HCT116 (cell line): ENCODE measurements at regions not wholly inside any gene's neighbourhood (a gene's known extent, or its start where the extent isn't known, plus 50 kb on each side); places are given as distances from the start of the nearest gene placed in this dataset.

Experiments used
- ATAC-seq: fragments of 200-7000 bp; cut with Tn5 transposase; 2 replicates; pipeline ENCODE4 v1.9.1; 2020; ENCODE audit warnings: mild to moderate bottlenecking, moderate library complexity
- BruUV-seq: library from RNA; stranded (reverse); fragments of 400-500 nt; replicated peaks from 2 replicates; lab custom pipeline; 2021; lab: Mats Ljungman, UMichigan
- CTCF ChIA-PET: fragments of 300-600 bp; sonication (Branson Sonifier 250); formaldehyde crosslinking; loops from one replicate; lab custom pipeline; 2021; ENCODE audit warnings: antibody characterized with exemption; lab: Charles Lee
- POLR2A ChIA-PET: fragments of 300-600, 350-600 bp; sonication (Branson Sonifier 250); formaldehyde crosslinking; loops from one replicate; lab custom pipeline; 2021; ENCODE audit warnings: antibody characterized with exemption; lab: Charles Lee
- RAD21 ChIA-PET, 2 experiments: fragments of 300-600 bp; sonication (Branson Sonifier 250); formaldehyde crosslinking; loops; one replicate each; lab custom pipeline; 2023; ENCODE audit warnings: low total read pairs in 2 of 2; ENCODE audit not compliant: uncharacterized antibody in 2 of 2, unreplicated experiment in 2 of 2, low non-redundant PET in 1 of 2; lab: Charles Lee
- DNase-seq: peaks from one replicate; pipeline ENCODE4 v3.0.0-alpha.2; 2010; ENCODE audit warnings: low read depth, low spot score
- H2AFZ ChIP-seq: fragments of 200-600 bp; shearing (Covaris generic), sonication (generic); 2 replicates; pipeline ENCODE4 v1.6.1; 2017; ENCODE audit warnings: low read depth, mixed run types, mixed read lengths, antibody characterized with exemption, low read length; ENCODE audit not compliant: poor library complexity, severe bottlenecking
- H3K27ac ChIP-seq: 2 replicates; pipeline ENCODE4 v1.5.1; 2012; ENCODE audit warnings: low read depth, low read length
- H3K27me3 ChIP-seq: fragments of 200-600 bp; sonication (generic); 2 replicates; pipeline ENCODE4 v1.6.1; 2016; ENCODE audit warnings: mixed run types, low read length, mixed read lengths; ENCODE audit not compliant: insufficient read depth
- H3K36me3 ChIP-seq, 2 experiments: fragments of 200-500 bp in 1 of 2; fragments of 200-600 bp in 1 of 2; sonication (Bioruptor generic) in 1 of 2; sonication (generic) in 1 of 2; 2 replicates each; pipeline versions ENCODE4 v1.5.1 to v1.6.1; 2014 to 2016; ENCODE audit warnings: low read length in 2 of 2, inconsistent platforms in 1 of 2, mixed read lengths in 1 of 2, mixed run types in 1 of 2; ENCODE audit not compliant: insufficient read depth in 2 of 2, control insufficient read depth in 1 of 2
- H3K4me1 ChIP-seq, 2 experiments: fragments of 200-600 bp in 1 of 2; sonication (generic) in 1 of 2; 2 replicates each; pipeline versions ENCODE4 v1.5.1 to v1.6.1; 2012 to 2017; ENCODE audit warnings: low read length in 2 of 2, inconsistent platforms in 1 of 2, mild to moderate bottlenecking in 1 of 2, mixed read lengths in 1 of 2, mixed run types in 1 of 2, moderate library complexity in 1 of 2; ENCODE audit not compliant: insufficient read depth in 2 of 2, control insufficient read depth in 1 of 2
- H3K4me2 ChIP-seq: fragments of 200-600 bp; sonication (generic); 2 replicates; pipeline ENCODE4 v1.6.1; 2017; ENCODE audit warnings: mixed run types, low read length, mixed read lengths
- H3K4me3 ChIP-seq, 2 experiments: fragments of 200-600 bp in 1 of 2; sonication (generic) in 1 of 2; replicated peaks in 1 of 2; 2 replicates each; pipeline ENCODE4 v1.5.1; 2011 to 2016; ENCODE audit warnings: low read length in 2 of 2, control low read depth in 1 of 2, low read depth in 1 of 2, mild to moderate bottlenecking in 1 of 2, mixed read lengths in 1 of 2, mixed run types in 1 of 2
- H3K79me2 ChIP-seq: fragments of 200-600 bp; sonication (generic); 2 replicates; pipeline ENCODE4 v1.6.1; 2017; ENCODE audit warnings: mild to moderate bottlenecking, mixed run types, low read length, moderate library complexity, mixed read lengths; ENCODE audit not compliant: insufficient read depth
- H3K9ac ChIP-seq: fragments of 200-600 bp; sonication (generic); 2 replicates; pipeline ENCODE4 v1.6.1; 2016; ENCODE audit warnings: low read length, mixed read lengths
- H3K9me2 ChIP-seq: fragments of 200-600 bp; sonication (generic), shearing (Covaris generic); 2 replicates; pipeline ENCODE4 v1.6.1; 2017; ENCODE audit warnings: mixed run types, mild to moderate bottlenecking, moderate library complexity; ENCODE audit not compliant: insufficient read depth
- H3K9me3 ChIP-seq, 2 experiments: fragments of 200-500 bp in 1 of 2; fragments of 200-600 bp in 1 of 2; sonication (Bioruptor generic) in 1 of 2; sonication (generic) in 1 of 2; 2 replicates each; pipeline ENCODE4 v1.6.1; 2014 to 2017; ENCODE audit warnings: low read length in 2 of 2, mixed read lengths in 2 of 2, inconsistent platforms in 1 of 2, low read depth in 1 of 2, mild to moderate bottlenecking in 1 of 2, mixed run types in 1 of 2, moderate library complexity in 1 of 2; ENCODE audit not compliant: control insufficient read depth in 1 of 2, insufficient read depth in 1 of 2
- H4K20me1 ChIP-seq: fragments of 200-600 bp; sonication (generic), shearing (Covaris generic); 2 replicates; pipeline ENCODE4 v1.6.1; 2017; ENCODE audit warnings: mixed run types, mild to moderate bottlenecking, moderate library complexity; ENCODE audit not compliant: insufficient read depth
- ATF3 ChIP-seq: IDR thresholded peaks from 2 replicates; pipeline ENCODE4 v1.6.1; 2012
- CBX3 ChIP-seq: IDR thresholded peaks from 2 replicates; pipeline ENCODE4 v1.6.1; 2012; ENCODE audit warnings: low read depth
- EGR1 ChIP-seq: IDR thresholded peaks from 2 replicates; pipeline ENCODE4 v1.6.1; 2012; ENCODE audit warnings: low read depth
- ELF1 ChIP-seq: IDR thresholded peaks from 2 replicates; pipeline ENCODE4 v1.6.1; 2012; ENCODE audit warnings: low read depth, borderline replicate concordance
- FOSL1 ChIP-seq: IDR thresholded peaks from 2 replicates; pipeline ENCODE4 v1.6.1; 2012; ENCODE audit warnings: low read depth
- RAD21 ChIP-seq: IDR thresholded peaks from 2 replicates; pipeline ENCODE4 v1.6.1; 2012; ENCODE audit warnings: low read depth, mild to moderate bottlenecking
- SRF ChIP-seq: IDR thresholded peaks from 2 replicates; pipeline ENCODE4 v1.6.1; 2012; ENCODE audit warnings: low read depth
- TCF7L2 ChIP-seq: IDR thresholded peaks from 2 replicates; pipeline ENCODE4 v1.7.0; 2011; ENCODE audit warnings: borderline replicate concordance, inconsistent platforms; ENCODE audit not compliant: insufficient read depth, insufficient read length; ENCODE audit errors: extremely low read depth
- YY1 ChIP-seq: IDR thresholded peaks from 2 replicates; pipeline ENCODE4 v1.6.1; 2011; ENCODE audit warnings: low read length, low read depth, moderate library complexity, mild to moderate bottlenecking; ENCODE audit not compliant: insufficient replicate concordance; ENCODE audit errors: extremely low read depth
- ZFX ChIP-seq: fragments of 450-650 bp; IDR thresholded peaks from 2 replicates; pipeline ENCODE4 v1.6.1; 2017
- intact Hi-C: fragments of 100-400 bp; cut with micrococcal nuclease; formaldehyde crosslinking; loops from 2 replicates; pipeline ENCODE4 v1.10.0; 2022
- TF ChIP-seq, protein P1 (sequence below): IDR thresholded peaks from 2 replicates; pipeline ENCODE4 v1.6.1; 2012

- H3K4me2 ChIP-seq: peak overlapping the region; percentile 71
- peak; percentile 28; the same call in 1 of the 2 replicates for ATAC-seq
- H3K27ac ChIP-seq: no peak overlapping the region
- no peaks in the 10 kb centered on the region for H3K79me2 ChIP-seq
- H3K9ac ChIP-seq: no peak overlapping the region
- H3K27me3 ChIP-seq: no peaks in the 10 kb centered on the region
- no peak for DNase-seq
- TF ChIP-seq FOSL1 (no peak), TCF7L2 (peak; percentile 61)
- TF ChIP-seq, all 23 proteins: peak for 1
- H3K9me3 ChIP-seq: no peaks in the 10 kb centered on the region
- RAD21 ChIA-PET: no interaction called here
- POLR2A ChIA-PET: no interaction called here
- peaks cover 25 to 28% of the 10 kb centered on the region in 2 experiments for H3K4me1 ChIP-seq
- H4K20me1 ChIP-seq: no peaks in the 10 kb centered on the region
- H3K4me3 ChIP-seq: 0 out of 4 replicates have a peak overlapping the region, but pooled peaks of 1 of the 2 experiments have one; percentile 2
- H3K36me3 ChIP-seq: no peaks in the 10 kb centered on the region
- H3K9me2 ChIP-seq: no peaks in the 10 kb centered on the region
- intact Hi-C loops: no loop called here
- H2AFZ ChIP-seq: no peak overlapping the region
- no TSS peak for BruUV-seq
- CTCF ChIA-PET: no interaction called here
These were observed 162.7 kb upstream of the IQSEC1 start for GRCh38 chr3:13235897-13236296.

DNA sequence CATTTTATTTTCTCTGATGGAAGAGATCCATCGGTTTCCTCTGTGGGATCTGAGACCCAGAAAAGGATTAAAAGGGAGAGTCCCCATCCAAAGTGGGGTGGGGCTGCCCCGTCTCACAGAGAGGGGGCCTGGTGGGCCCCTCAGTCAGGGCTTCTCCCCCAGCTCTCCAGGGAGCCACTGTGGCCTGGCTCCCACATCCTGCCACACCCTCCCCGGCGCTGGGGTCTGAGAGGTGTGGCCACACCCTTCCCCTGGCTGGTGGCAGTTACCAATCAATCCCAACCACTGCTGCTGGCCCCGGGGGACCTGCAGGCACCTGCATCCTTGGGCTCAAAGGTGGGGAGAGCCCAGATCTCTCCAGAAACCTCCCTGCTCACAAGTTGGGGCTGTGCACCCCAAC lies 161.8 kb upstream of the IQSEC1 start:
- ATAC-seq: peak; percentile 65
- ChIA-PET RAD21 (no interaction called here), POLR2A (no interaction called here), CTCF (no interaction called here)
- no peak overlapping the region for H3K27ac ChIP-seq
- H4K20me1 ChIP-seq: no peaks in the 10 kb centered on the region
- H2AFZ ChIP-seq: no peak overlapping the region
- TF ChIP-seq ATF3 (no peak), SRF (no peak), ELF1 (no peak), ZFX (no peak), RAD21 (no peak), FOSL1 (no peak), CBX3 (no peak), YY1 (no peak), EGR1 (no peak), TCF7L2 (no peak)
- TF ChIP-seq, protein P1, sequence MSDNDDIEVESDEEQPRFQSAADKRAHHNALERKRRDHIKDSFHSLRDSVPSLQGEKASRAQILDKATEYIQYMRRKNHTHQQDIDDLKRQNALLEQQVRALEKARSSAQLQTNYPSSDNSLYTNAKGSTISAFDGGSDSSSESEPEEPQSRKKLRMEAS: no peak
- H3K4me1 ChIP-seq: peaks cover 25 to 28% of the 10 kb centered on the region in 2 experiments
- H3K36me3 ChIP-seq: no peaks in the 10 kb centered on the region
- peak overlapping the region; percentile 71 for H3K4me2 ChIP-seq
- H3K9ac ChIP-seq: no peak overlapping the region
- intact Hi-C loops: no loop called here
- H3K9me2 ChIP-seq: no peaks in the 10 kb centered on the region
- no peak for DNase-seq
- no TSS peak for BruUV-seq
- no peaks in the 10 kb centered on the region for H3K9me3 ChIP-seq
- H3K79me2 ChIP-seq: no peaks in the 10 kb centered on the region
- H3K4me3 ChIP-seq: 0 out of 4 replicates have a peak overlapping the region, but pooled peaks of 1 of the 2 experiments have one; percentile 2
- H3K27me3 ChIP-seq: no peaks in the 10 kb centered on the region
